Skeletal muscle tissue (tissue), 3 donors: ENCODE measurements at regions not wholly inside any gene's neighbourhood (a gene's known extent, or its start where the extent isn't known, plus 50 kb on each side); places are given as distances from the start of the nearest gene placed in this dataset.

Experiments used
- H3K27ac ChIP-seq: one replicate; pipeline ENCODE4 v1.7.0; 2013; ENCODE audit warnings: mild to moderate bottlenecking, low read depth, low read length, inconsistent platforms
- H3K27me3 ChIP-seq, 3 donors: one replicate each; pipeline ENCODE4 v1.7.0; 2013; ENCODE audit warnings: low read length in 3 of 3; ENCODE audit not compliant: control insufficient read depth in 3 of 3, insufficient read depth in 3 of 3
- H3K36me3 ChIP-seq, 3 donors: one replicate each; pipeline ENCODE4 v1.7.0; 2013; ENCODE audit warnings: low read length in 3 of 3; ENCODE audit not compliant: control insufficient read depth in 3 of 3, insufficient read depth in 3 of 3
- H3K4me1 ChIP-seq, 3 donors: one replicate each; pipeline ENCODE4 v1.7.0; 2013; ENCODE audit warnings: low read length in 3 of 3, mild to moderate bottlenecking in 3 of 3; ENCODE audit not compliant: control insufficient read depth in 3 of 3, insufficient read depth in 3 of 3
- H3K4me3 ChIP-seq, 3 donors: one replicate each; pipeline ENCODE4 v1.7.0; 2013; ENCODE audit warnings: low read length in 3 of 3
- H3K9ac ChIP-seq, 3 donors: one replicate each; pipeline ENCODE4 v1.7.0; 2013; ENCODE audit warnings: low read length in 3 of 3, mild to moderate bottlenecking in 3 of 3, moderate library complexity in 2 of 3, low read depth in 1 of 3
- H3K9me3 ChIP-seq, 3 donors: one replicate each; pipeline ENCODE4 v1.7.0; 2013; ENCODE audit warnings: low read length in 3 of 3; ENCODE audit not compliant: control insufficient read depth in 3 of 3
- donor health status: Osteomylitis.

- Histone ChIP-seq H3K27ac (no peak overlapping the region), H3K9ac (no peak overlapping the region)
Measured at GRCh38 chr15:95096651-95097050, 865.3 kb downstream of the MCTP2 start.

GRCh38 chr15:95097361-95097760 lies 866.0 kb downstream of the MCTP2 start:
- Histone ChIP-seq H3K27ac (no peak overlapping the region), H3K4me3 (no peak overlapping the region), H3K27me3 (no peaks in the 10 kb centered on the region), H3K9me3 (no peaks in the 10 kb centered on the region), H3K9ac (no peak overlapping the region), H3K4me1 (no peaks in the 10 kb centered on the region), H3K36me3 (no peaks in the 10 kb centered on the region)

More at GRCh38 chr15:95096651-95097050, 865.3 kb downstream of the MCTP2 start:
- Histone ChIP-seq H3K36me3 (no peaks in the 10 kb centered on the region), H3K9me3 (no peaks in the 10 kb centered on the region), H3K4me1 (no peaks in the 10 kb centered on the region), H3K4me3 (no peak overlapping the region), H3K27me3 (no peaks in the 10 kb centered on the region)

- Histone ChIP-seq H3K4me1 (no peaks in the 10 kb centered on the region), H3K27me3 (no peaks in the 10 kb centered on the region), H3K27ac (no peak overlapping the region), H3K36me3 (no peaks in the 10 kb centered on the region), H3K9ac (no peak overlapping the region), H3K4me3 (no peak overlapping the region), H3K9me3 (no peaks in the 10 kb centered on the region)
Measured at GRCh38 chr15:95105229-95105628, 873.9 kb downstream of the MCTP2 start.

- Histone ChIP-seq H3K36me3 (no peaks in the 10 kb centered on the region), H3K9ac (no peak overlapping the region), H3K27ac (no peak overlapping the region), H3K4me1 (no peaks in the 10 kb centered on the region), H3K9me3 (no peaks in the 10 kb centered on the region), H3K27me3 (no peaks in the 10 kb centered on the region), H3K4me3 (no peak overlapping the region)
Measured at GRCh38 chr15:95106801-95107200, 875.4 kb downstream of the MCTP2 start.

GRCh38 chr15:95108673-95109072 lies 877.3 kb downstream of the MCTP2 start:
- H3K9me3 ChIP-seq = no peaks in the 10 kb centered on the region
- no peak overlapping the region for H3K27ac ChIP-seq
- no peaks in the 10 kb centered on the region for H3K4me1 ChIP-seq
- H3K9ac ChIP-seq = no peak overlapping the region
- no peaks in the 10 kb centered on the region for H3K36me3 ChIP-seq
- H3K4me3 ChIP-seq = no peak overlapping the region
- no peaks in the 10 kb centered on the region for H3K27me3 ChIP-seq

GRCh38 chr15:95111969-95112368 lies 880.6 kb downstream of the MCTP2 start:
- Histone ChIP-seq H3K27me3 (no peaks in the 10 kb centered on the region), H3K4me1 (no peaks in the 10 kb centered on the region), H3K9me3 (no peaks in the 10 kb centered on the region), H3K27ac (no peak overlapping the region), H3K9ac (no peak overlapping the region), H3K36me3 (no peaks in the 10 kb centered on the region), H3K4me3 (no peak overlapping the region)

GRCh38 chr15:95113041-95113440 lies 881.7 kb downstream of the MCTP2 start:
- no peaks in the 10 kb centered on the region for H3K9me3 ChIP-seq
- no peak overlapping the region for H3K9ac ChIP-seq
- H3K4me1 ChIP-seq = no peaks in the 10 kb centered on the region
- no peak overlapping the region for H3K27ac ChIP-seq
- H3K27me3 ChIP-seq = no peaks in the 10 kb centered on the region
- no peaks in the 10 kb centered on the region for H3K36me3 ChIP-seq
- H3K4me3 ChIP-seq = no peak overlapping the region

- Histone ChIP-seq H3K9ac (no peak overlapping the region), H3K27ac (no peak overlapping the region), H3K36me3 (no peaks in the 10 kb centered on the region), H3K9me3 (no peaks in the 10 kb centered on the region), H3K27me3 (no peaks in the 10 kb centered on the region), H3K4me3 (no peak overlapping the region), H3K4me1 (no peaks in the 10 kb centered on the region)
Measured at GRCh38 chr15:95119041-95119610, 887.8 kb downstream of the MCTP2 start.

- no peaks in the 10 kb centered on the region for H3K27me3 ChIP-seq
- no peaks in the 10 kb centered on the region for H3K36me3 ChIP-seq
- no peak overlapping the region for H3K9ac ChIP-seq
- no peaks in the 10 kb centered on the region for H3K9me3 ChIP-seq
- H3K4me3 ChIP-seq = no peak overlapping the region
- H3K4me1 ChIP-seq = no peaks in the 10 kb centered on the region
- no peak overlapping the region for H3K27ac ChIP-seq
Measured at GRCh38 chr15:95120595-95120994, 889.2 kb downstream of the MCTP2 start.

GRCh38 chr15:95121191-95121590 lies 889.8 kb downstream of the MCTP2 start:
- no peaks in the 10 kb centered on the region for H3K36me3 ChIP-seq
- no peak overlapping the region for H3K4me3 ChIP-seq
- no peaks in the 10 kb centered on the region for H3K27me3 ChIP-seq
- no peaks in the 10 kb centered on the region for H3K4me1 ChIP-seq
- no peaks in the 10 kb centered on the region for H3K9me3 ChIP-seq
- no peak overlapping the region for H3K9ac ChIP-seq
- no peak overlapping the region for H3K27ac ChIP-seq

GRCh38 chr15:95125803-95126202 lies 894.4 kb downstream of the MCTP2 start:
- no peaks in the 10 kb centered on the region for H3K9me3 ChIP-seq
- no peaks in the 10 kb centered on the region for H3K36me3 ChIP-seq
- H3K9ac ChIP-seq = no peak overlapping the region
- H3K27ac ChIP-seq = no peak overlapping the region
- no peaks in the 10 kb centered on the region for H3K27me3 ChIP-seq
- H3K4me3 ChIP-seq = no peak overlapping the region
- peaks cover 0 to 6% (median 3%) of the 10 kb centered on the region in 3 donors for H3K4me1 ChIP-seq
